SHP77 (cell line): ENCODE measurements at regions not wholly inside any gene's neighbourhood (a gene's known extent, or its start where the extent isn't known, plus 50 kb on each side); places are given as distances from the start of the nearest gene placed in this dataset.

Experiments
- DNase-seq, 2 experiments: peaks; one replicate each; lab custom pipeline; 2025; lab: John Stamatoyannopoulos, UW

DNA sequence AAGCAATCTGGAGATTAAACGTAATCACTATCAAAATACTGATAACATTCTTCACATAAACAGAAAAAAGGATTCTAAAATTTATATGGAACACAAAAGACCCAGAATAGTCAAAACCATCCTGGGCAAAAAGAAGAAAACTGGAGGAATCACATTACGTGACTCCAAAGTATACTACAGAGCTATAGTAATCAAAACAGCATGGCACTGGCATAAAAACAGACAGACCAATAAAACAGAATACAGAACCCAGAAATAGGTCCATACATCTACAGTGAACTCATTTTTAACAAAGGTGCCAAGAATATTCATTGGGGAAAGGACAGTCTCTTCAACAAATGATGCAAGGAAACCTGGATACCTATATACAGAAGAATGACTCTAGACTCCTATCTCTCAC, 621.9 kb upstream of the CCDC54 start:
- no peak for DNase-seq

DNA sequence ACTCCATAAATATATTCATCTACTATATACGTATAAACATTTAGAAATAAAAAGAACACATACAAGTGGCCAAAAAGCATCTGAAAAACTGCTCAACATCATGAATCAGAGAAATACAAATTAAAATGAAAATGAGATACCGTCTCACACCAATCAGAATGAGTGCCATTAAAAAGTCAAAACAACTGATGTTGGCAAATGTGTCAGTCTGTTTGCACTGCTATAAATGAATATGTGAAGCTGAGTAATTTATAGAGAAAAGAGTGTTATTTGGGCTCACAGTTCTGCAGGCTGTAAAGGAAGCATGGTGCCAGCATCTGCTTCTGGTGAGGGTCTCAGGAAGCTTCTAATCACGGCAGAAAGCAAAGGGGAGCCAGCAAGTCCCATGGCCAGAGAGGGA, 620.3 kb upstream of the CCDC54 start:
- no peak for DNase-seq

DNA sequence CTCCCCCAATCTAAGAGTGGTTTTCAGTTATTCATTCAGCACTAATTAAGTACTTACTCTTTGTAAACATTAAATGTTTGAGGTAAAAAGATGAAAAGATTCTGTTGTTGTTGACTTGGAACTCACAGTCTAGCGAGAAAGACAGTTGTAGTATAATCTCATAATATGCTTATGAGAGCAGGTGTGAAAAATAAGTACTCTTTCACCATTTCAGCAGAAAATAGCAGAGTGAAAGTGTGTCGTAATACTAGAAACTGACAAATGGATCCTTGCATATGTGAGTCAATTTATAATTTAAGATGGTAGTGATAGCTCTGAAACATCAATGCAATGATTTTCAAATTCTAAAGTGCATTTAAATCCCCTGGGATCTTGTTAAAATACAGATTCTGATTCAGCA, 618.8 kb upstream of the CCDC54 start:
- no peak for DNase-seq

DNA sequence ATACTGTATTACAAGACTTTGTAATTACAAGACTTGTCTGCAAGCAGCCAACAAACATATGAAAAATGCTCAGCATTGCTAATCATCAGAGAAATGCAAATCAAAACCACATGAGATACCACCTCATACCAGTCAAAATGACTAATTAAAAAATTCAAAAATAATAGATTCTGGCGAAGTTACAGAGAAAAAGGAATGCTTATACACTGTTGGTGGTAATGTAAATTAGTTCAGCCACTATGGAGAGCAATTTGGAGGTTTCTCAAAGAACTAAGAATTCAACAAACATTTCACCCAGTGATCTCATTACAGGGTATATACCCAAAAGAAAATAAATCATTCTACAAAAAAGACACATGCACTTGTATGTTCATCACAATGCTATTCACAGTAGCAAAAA, 617.5 kb upstream of the CCDC54 start:
- DNase-seq: no peak

DNA sequence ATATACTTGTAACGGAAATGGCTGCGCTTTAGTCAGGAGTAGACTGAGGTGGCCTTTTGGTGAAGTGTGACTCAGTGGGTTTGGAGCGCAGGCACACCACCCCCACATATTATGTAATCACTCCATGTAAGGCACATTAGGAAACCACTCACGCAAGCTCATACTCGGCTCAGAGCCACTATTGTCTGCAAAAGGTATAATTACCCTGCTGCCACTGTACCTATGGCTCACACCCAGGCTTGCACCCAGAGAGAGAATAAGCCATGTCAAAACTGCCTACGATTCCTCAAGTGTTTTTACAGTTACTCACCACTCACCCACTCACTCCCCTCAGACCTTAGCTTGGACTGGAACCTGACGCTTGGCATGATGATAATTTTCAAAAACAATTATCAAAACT, 611.9 kb upstream of the CCDC54 start:
- DNase-seq: no peak

DNA sequence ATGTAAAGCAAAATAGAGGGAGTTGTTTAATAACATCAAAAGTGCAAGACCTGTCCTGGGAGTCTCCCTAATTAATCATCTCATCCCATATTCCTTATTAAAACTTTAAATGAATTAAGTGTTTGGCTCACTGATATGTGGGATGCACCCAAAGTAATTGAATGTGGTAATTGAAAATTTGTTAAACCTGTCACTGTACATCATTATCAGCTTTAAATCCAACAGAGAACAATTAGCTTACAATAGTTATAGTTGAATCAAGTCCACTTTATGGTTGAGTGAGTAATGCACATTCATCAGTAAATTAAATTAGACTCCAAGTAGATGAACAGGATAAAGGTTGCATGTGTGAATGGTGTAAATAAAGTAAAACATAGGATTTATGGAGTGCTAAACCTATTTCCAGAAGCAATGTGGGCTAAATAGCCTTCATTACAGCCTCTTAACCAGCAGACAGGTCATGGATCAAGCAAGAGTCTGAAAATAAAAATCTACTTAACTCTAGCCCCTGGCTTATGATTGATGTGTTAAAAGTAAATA, 608.2 kb upstream of the CCDC54 start:
- DNase-seq: no peak

DNA sequence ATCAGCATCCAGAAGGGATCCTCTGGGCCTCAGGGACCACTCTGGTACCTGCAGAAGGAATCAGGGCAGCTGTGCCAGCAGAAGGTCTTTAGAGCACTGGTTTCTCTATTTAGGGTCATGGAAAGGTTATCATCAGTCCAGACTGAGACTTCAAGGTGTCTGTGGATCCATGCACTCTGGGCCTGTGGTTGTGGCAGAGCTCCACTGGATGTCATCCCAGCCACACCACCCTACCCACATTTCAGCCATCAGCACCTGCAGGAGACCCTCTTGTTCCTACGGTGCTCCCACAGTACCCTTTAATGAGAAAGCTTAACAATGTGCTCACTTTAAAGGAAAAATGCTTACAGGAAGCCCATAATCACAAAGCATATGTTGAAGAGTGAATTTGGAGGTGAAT, 603.4 kb upstream of the CCDC54 start:
- no peak for DNase-seq

DNA sequence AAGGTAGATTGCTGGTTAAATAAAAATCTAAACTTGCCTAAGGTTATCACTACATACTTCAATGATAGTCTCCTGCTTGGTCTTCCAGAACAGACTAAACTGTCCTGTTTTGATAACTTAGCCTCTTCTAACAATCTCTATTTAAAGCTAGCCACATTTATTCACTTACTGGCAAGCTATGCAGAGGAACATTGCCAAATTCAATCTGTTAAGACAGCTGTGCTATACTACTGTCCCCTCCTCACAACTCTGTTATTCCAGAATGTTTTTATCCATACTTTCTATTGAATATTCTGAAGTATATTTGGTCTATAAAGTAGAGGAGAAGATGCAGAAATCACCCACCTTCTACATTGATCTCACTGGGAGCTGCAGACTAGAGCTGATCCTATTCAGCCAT, 594.0 kb upstream of the CCDC54 start:
- no peak for DNase-seq

DNA sequence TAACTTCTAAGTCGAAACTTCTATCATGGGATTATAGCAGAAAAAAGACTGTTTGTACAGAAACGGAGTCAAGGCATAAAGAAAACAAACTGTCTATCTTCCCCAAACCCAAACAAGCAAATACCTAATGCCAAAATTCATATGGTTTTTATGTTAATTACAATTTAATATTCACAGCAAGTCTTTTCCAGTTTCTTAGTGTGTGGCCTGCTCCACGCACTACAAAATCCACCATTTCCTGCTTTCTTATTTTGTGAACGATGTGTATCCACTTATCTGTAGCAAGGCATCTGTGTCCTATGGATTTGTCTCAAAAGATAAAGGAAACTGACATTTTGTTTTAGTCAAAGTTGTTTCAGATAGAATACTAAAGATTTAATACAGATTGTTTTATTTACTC, 588.0 kb upstream of the CCDC54 start:
- no peak for DNase-seq

DNA sequence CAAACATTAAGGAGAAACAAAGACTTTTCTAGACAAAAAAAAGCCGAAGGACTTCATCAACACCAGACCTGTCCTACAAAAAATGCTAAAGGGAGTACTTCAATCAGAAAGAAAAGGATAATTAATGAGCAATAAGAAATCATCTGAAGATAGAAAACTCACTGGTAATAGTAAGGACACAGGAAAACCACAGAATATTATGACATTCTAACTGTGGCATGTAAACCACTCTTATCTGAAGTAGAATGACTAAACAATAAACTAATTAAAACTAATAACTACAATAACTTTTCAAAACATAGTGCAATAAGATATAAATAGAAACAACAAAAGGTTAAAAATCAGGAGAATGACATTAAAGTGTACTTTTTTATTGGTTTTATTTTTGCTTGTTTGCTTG, 584.5 kb upstream of the CCDC54 start:
- DNase-seq: no peak

DNA sequence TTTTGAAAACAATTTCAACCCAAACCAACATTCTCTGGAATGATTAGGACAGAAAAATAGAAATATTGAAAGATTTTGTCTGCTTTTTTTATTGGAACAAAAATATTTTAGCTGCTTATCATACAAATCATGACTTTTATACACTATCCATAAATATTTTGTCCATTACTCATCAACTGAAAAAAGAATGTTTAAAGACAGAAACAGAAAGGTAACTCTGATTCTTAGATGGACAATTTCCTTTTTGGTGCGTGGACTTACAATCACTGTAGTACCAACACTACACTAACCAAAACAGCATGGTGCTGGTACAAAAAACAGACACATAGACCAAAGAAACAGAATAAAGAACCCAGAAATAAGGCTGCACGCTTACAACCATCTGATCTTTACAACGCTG, 582.8 kb upstream of the CCDC54 start:
- no peak for DNase-seq

DNA sequence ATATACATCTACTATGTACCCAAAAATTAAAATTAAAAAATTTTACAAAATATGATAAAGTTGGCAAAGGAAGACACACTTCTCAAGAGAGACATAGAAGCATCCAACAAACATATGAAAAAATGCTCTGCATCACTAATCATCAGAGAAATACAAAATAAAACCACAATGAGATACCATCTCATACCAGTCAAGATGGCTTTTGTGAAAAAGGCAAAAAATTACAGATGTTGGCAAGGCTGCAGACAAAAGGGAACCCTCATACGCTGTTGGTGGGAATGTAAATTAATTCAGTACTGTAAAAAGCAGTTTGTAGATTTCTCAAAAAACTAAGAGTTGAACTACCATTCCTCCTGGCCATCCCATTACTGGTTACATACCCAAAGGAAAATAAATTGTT, 581.7 kb upstream of the CCDC54 start:
- no peak for DNase-seq

DNA sequence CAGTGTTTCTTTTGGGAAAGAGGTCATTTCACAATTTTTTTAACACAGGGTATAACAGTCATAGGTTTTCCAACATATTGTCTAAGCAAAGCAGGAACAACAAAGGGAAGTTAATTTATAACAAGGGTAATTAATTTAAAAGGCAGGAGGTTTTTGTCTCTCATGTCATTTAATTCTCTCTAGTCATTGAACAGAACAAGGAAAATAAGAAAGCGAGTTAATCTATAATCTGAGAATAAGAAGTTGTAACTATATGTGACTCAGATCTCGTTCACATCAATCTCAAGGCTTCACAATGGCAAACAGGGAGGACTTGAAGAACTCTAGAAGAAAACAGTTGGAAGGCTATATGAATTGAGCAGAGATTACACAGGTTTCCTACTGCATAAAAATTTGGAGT, 579.8 kb upstream of the CCDC54 start:
- DNase-seq: no peak

DNA sequence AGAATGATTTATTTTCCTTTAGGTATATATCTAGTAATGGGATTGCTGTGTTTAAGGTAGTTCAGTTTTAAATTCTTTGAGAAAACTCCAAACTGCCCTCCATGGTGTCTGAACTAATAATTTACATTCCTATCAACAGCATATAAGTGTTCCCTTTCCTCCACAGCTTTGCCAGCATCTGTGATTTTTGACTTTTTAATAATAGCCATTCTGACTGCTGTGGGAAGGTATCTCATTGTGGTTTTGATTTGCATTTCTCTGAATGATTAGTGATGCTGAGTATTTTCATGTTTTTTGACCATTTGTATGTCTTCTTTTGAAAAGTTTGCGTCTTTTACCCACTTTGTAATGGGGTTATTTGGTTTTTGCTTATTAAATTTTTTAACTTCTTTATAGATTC, 571.6 kb upstream of the CCDC54 start:
- DNase-seq: no peak

DNA sequence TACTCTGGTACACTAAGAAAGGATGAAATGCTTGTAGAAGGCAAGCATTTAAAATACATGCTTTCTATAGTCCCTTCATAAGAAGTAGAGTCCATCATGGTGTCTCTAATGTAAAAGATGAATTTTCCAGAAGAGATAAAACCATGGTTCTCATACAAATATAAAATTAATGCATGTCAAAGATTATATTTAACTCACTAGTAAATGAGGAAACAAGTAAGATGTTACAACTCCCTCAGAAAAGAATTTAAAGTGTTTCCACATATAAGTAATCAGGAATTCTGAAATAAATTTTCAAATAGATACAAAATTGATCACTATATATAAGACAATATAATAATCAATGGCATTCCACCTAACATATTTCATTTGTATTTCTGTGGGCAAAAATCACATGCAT, 570.3 kb upstream of the CCDC54 start:
- DNase-seq: no peak

DNA sequence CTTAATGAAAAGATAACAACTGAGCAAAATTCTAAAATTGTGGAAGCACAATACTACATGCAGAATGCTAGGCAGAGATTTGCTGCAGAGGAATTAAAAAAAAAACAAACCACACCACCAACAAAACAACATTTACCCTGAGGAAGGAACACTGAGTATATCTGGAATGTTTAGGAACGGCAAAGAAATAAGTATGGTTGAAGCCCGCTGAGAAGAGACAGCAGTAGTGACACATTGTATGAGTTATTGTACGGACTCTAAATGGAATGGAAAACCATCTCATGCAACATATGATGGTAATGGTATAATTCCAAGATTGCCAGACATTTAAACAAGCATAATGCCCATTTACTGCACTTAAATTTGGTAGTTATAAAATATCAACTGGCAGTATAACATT, 568.2 kb upstream of the CCDC54 start:
- DNase-seq: no peak

DNA sequence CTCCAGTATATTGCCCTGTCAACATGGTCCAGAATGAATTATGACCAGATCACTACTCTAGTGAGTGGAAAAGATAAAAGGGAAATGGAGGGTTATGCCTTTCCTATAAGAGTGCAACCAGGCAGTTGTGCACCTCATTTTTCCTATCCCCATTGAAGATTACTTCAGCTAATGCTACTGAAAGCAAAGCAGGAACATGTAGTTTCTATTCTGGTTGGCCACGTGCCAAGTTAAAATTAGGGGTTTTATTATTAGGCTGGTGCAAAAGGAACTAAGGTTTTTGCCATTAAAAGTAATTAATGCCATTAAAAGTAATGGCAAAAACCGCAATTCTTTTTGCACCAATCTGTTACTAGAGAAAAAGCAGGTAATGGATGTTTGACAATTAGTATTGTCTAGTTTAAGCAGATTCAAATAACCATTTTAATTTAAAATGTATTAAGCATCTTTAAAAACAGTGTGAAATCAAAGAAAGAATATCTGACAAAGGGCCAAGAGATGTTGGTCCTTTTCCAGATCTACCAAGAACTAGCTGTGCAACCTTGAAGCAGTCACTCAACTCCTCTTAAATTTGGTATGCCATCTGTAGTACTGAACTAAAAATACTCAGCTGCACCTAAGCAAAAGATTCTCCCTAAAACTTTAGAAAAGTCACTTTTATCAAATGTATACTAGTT, 567.5 kb upstream of the CCDC54 start:
- DNase-seq: no peak

DNA sequence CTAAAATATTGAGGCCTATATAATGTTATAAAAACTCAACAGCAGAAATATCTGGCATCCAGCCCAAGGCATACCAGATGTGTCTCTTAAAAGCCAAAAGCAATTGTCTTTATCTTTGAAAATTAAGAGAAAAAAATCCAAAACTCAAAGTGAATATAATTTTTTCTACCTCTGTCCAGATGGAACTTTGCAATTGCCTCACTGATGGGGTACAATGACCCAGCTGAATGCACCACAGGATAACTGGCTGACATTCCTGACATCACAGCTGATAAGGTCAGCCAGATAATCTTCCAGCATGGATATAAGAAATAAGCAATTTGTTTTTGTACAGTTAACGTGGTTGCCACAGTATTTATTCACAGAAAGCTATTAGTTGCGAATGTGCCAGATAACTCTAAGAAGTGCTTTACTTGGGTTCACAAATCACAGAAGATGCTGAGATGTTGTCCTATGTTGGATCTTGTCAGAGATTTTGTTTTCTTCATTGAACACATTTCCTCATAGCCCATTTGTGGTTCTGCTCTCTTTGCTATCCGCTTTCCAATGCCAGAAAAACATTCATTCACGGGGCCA, 566.9 kb upstream of the CCDC54 start:
- no peak for DNase-seq

DNA sequence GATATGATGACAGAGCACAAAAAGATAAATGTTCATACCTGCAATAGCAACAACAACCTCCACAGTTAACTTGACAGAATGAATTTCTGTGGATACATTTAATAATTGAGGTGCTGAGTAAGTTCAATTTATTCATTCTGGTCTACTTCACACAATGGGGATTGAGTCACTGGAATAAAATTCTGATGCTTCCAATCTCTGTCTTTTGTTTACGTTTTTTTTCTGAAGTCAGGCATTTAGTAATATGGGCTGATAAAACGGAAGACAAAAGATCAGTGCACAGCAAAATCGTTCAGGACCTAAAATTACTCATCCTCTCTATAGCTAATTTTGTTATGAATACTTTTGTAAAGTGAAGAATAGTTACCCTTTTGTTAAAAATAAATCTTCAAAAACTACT, 565.9 kb upstream of the CCDC54 start:
- DNase-seq: no peak

DNA sequence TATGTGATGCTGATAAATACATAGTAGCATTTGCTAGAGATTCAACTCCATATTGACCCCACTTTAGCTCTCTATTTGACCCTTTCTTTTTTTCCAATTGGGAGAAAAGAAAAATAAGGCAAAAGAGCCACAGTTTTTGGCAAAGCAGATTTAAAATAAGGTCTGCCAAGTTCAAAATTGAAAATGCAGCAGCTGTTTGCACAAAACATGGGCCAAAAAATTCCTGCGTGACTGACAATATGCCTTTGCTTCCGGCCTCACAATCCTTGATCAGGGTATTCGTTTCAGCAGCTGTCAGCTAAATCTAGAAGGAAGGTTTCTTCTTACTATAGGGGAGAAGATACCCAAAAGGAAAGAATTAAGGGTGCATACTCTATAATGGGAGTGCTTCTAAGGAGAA, 563.5 kb upstream of the CCDC54 start:
- DNase-seq: no peak

DNA sequence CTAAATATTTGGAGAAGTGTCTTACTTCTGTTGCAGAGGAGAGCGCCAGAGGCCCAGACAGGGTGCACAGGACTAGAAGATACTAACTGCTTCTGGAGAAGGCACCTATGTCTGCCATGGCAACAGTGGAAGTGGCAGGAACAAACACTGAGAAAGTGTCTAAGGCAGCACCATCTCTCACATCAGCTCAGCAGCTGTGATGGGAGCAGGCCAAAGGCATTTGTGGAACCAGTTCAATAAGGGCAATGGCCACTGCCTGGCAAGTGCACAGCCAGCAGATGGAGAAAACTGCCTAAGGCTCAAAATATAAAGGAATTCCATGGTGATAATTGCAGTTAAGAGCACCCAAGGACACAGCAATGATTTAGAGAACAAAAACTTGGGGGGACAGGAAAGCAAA, 563.0 kb upstream of the CCDC54 start:
- DNase-seq: no peak

DNA sequence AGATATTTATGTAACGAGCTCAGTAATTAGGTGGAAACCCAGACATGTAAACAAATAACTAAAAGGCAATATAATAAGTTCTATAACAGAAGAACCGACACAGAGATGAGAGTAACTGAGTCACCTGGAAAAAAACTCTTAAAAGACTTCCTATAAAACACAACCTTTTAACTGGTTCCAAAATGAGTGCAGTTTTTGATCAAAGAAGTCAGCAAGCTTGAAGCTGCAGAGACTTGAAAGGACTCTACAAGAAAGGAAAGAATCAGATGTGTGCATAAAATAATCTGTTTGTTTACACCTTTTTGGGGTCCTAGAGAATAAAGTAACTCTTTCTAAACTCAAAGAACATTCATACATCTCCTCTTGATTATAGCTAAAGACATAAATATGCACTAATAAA, 560.4 kb upstream of the CCDC54 start:
- DNase-seq: no peak

DNA sequence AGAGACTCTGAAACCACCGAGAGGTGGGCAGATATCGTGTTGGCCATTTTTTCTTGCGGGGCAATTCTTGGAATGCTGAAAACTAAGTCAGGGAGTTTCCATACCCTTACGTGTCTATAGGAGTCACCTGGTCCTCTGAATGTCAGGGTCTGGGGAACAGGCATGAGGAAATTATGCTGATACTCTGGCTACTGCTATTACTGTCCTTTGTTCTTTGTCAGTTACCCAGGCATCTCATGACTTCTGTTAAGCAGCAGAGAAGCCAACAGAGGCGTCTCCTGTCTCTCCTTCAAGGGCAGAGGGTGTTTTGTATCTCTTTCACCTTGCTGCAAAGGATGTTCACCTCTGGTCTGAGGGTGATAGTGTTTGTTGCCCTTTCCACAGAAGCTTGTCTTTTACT, 559.5 kb upstream of the CCDC54 start:
- DNase-seq: no peak

DNA sequence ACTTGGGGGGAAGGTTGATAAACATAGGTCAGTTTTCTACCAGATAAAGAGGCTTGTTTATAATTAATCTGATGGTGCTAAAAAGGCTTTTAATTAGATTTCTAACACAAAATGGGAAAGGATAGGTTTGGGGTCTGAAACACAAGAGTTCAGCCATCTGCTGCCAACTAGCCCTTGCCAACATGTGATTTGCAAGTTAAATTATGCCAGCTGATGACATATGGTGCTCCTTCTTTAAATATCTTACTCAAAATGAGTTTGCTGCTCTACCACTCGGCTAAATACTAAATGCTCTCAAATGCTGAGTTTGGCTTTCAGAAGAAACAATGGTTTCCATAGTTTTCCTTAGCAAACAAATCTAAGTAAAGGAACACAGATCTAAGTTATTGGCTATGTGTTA, 557.8 kb upstream of the CCDC54 start:
- no peak for DNase-seq
